K562 (cell line): ENCODE measurements at regions not wholly inside any gene's neighbourhood (a gene's known extent, or its start where the extent isn't known, plus 50 kb on each side); places are given as distances from the start of the nearest gene placed in this dataset.

ENCODE experiments used
- AFF1 ChIP-seq, 2 experiments: fragments of 450-650 bp; IDR thresholded peaks; 2 replicates each; pipeline ENCODE4 v1.6.1; 2018; ENCODE audit warnings: mild to moderate bottlenecking in 2 of 2, low read depth in 1 of 2; ENCODE audit not compliant: partially characterized antibody in 2 of 2
- ATF2 ChIP-seq: sonication (generic); formaldehyde crosslinking; IDR thresholded peaks from 2 replicates; pipeline ENCODE4 v1.8.1; 2022; ENCODE audit warnings: missing genetic modification reagents
- CTCF ChIP-seq, 3 experiments: IDR thresholded peaks in 2 of 3; conservative IDR thresholded peaks in 1 of 3; 2 replicates each; pipeline ENCODE4 v1.5.1; 2011 to 2012; ENCODE audit warnings: low read length in 3 of 3, mild to moderate bottlenecking in 3 of 3, control low read depth in 2 of 3, improper control_type of control experiment in 1 of 3, inconsistent platforms in 1 of 3, low read depth in 1 of 3, mixed read lengths in 1 of 3, moderate library complexity in 1 of 3; ENCODE audit not compliant: insufficient read depth in 2 of 3
- EGR1 ChIP-seq: fragments of 450-650 bp; conservative IDR thresholded peaks from 2 replicates; pipeline ENCODE4 v1.6.1; 2017; ENCODE audit warnings: mild to moderate bottlenecking
- EP300 ChIP-seq: IDR thresholded peaks from 2 replicates; pipeline ENCODE4 v1.6.1; 2012; ENCODE audit warnings: low read length, improper control_type of control experiment
- IRF1 ChIP-seq: sonication (generic); formaldehyde crosslinking; IDR thresholded peaks from 2 replicates; pipeline ENCODE4 v1.8.0; 2022; ENCODE audit warnings: missing genetic modification reagents, mild to moderate bottlenecking, borderline replicate concordance
- PURB ChIP-seq: sonication (generic); formaldehyde crosslinking; IDR thresholded peaks from 2 replicates; pipeline ENCODE4 v1.9.0; 2021; ENCODE audit warnings: low read depth, mild to moderate bottlenecking, missing genetic modification reagents
- ZBTB40 ChIP-seq, 2 experiments: fragments of 450-650 bp in 1 of 2; sonication (generic) in 1 of 2; formaldehyde crosslinking in 1 of 2; IDR thresholded peaks; 2 replicates each; pipeline versions ENCODE4 v1.7.1 to v1.9.0; 2016 to 2022; ENCODE audit warnings: inconsistent platforms in 1 of 2, mild to moderate bottlenecking in 1 of 2, missing genetic modification reagents in 1 of 2
- ZNF57 ChIP-seq: fragments of 450-650 bp; formaldehyde crosslinking; IDR thresholded peaks from 2 replicates; pipeline ENCODE4 v1.4.0; 2020; ENCODE audit warnings: mild to moderate bottlenecking, moderate library complexity

GRCh38 chr22:42324566-42324965 is 54.1 kb upstream of the TCF20 start:
- no peak for TF ChIP-seq ATF2 (CRISPR knock-in tag)
- TF ChIP-seq CTCF (IDR thresholded peaks at IDR 0.05 in 2 of 3, conservative IDR thresholded peaks at IDR 0.05 in 1 of 3; ENCODE audit: insufficient read depth in 2 of 3, low read depth in 1 of 3, low read length in 3 of 3) = no peak
- no peak for TF ChIP-seq ZNF57 (CRISPR knock-in tag)
- no peak for TF ChIP-seq ZBTB40 (IDR thresholded peaks at IDR 0.05)
- no peak for TF ChIP-seq ZBTB40 (CRISPR knock-in tag; IDR thresholded peaks at IDR 0.05)
- TF ChIP-seq PURB = no peak
- TF ChIP-seq IRF1 (CRISPR knock-in tag) = no peak
- no peak for TF ChIP-seq EP300
- TF ChIP-seq EGR1 = no peak
- no peak for TF ChIP-seq AFF1 (IDR thresholded peaks at IDR 0.05; ENCODE audit: low read depth in 1 of 2, partially characterized antibody in 2 of 2)
